HEK293T (cell line): ENCODE measurements at regions not wholly inside any gene's neighbourhood (a gene's known extent, or its start where the extent isn't known, plus 50 kb on each side); places are given as distances from the start of the nearest gene placed in this dataset.

Source experiments
- ARNT ChIP-seq: fragments of 450-650 bp; IDR thresholded peaks from 2 replicates; pipeline ENCODE4 v1.6.1; 2017; ENCODE audit warnings: mild to moderate bottlenecking
- BHLHE40 ChIP-seq: fragments of 450-650 bp; IDR thresholded peaks from 2 replicates; pipeline ENCODE4 v1.6.1; 2016; ENCODE audit warnings: mild to moderate bottlenecking, moderate library complexity, borderline replicate concordance
- CTBP1 ChIP-seq: fragments of 450-650 bp; IDR thresholded peaks from 2 replicates; pipeline ENCODE4 v1.6.1; 2016; ENCODE audit warnings: borderline replicate concordance
- ELF4 ChIP-seq: fragments of 450-650 bp; IDR thresholded peaks from 2 replicates; pipeline ENCODE4 v1.6.1; 2017; ENCODE audit warnings: antibody characterized with exemption
- FOXA1 ChIP-seq: fragments of 450-650 bp; IDR thresholded peaks from 2 replicates; pipeline ENCODE4 v1.6.1; 2016; ENCODE audit warnings: mild to moderate bottlenecking
- HDGF ChIP-seq: fragments of 450-650 bp; IDR thresholded peaks from 2 replicates; pipeline ENCODE4 v1.6.1; 2017; ENCODE audit warnings: antibody characterized with exemption, borderline replicate concordance
- NFRKB ChIP-seq: fragments of 450-650 bp; IDR thresholded peaks from 2 replicates; pipeline ENCODE4 v1.6.1; 2016; ENCODE audit warnings: mild to moderate bottlenecking, moderate library complexity
- PKNOX1 ChIP-seq: fragments of 450-650 bp; IDR thresholded peaks from 2 replicates; pipeline ENCODE4 v1.6.1; 2016
- SUZ12 ChIP-seq: fragments of 450-650 bp; IDR thresholded peaks from 2 replicates; pipeline ENCODE4 v1.6.1; 2016; ENCODE audit warnings: mild to moderate bottlenecking

GRCh38 chr5:155786108-155786507, 540.9 kb upstream of the SGCD start:
- TF ChIP-seq ARNT, result no peak
- TF ChIP-seq SUZ12, result no peak
- no peak for TF ChIP-seq ELF4
- no peak for TF ChIP-seq PKNOX1
- TF ChIP-seq FOXA1, result no peak
- no peak for TF ChIP-seq NFRKB
- TF ChIP-seq BHLHE40, result no peak
- no peak for TF ChIP-seq CTBP1
- TF ChIP-seq HDGF, result no peak
